Cardiac fibroblast (primary cell): ENCODE measurements at regions not wholly inside any gene's neighbourhood (a gene's known extent, or its start where the extent isn't known, plus 50 kb on each side); places are given as distances from the start of the nearest gene placed in this dataset.

Source experiments
- DNase-seq, 2 donors: peaks; one replicate each; pipeline versions ENCODE4 v3.0.0 to v3.0.0-alpha.2; 2010; ENCODE audit warnings: low read depth in 2 of 2
- H3K4me3 ChIP-seq, 2 donors: replicated peaks in 1 of 2; 1 replicate in 1 of 2; 2 replicates in 1 of 2; pipeline ENCODE4 v1.5.1; 2011; ENCODE audit warnings: low read depth in 2 of 2, low read length in 2 of 2, mild to moderate bottlenecking in 2 of 2, moderate library complexity in 1 of 2
- TF ChIP-seq, protein P1 (sequence below): IDR thresholded peaks from one replicate; pipeline ENCODE4 v1.5.1; 2011; ENCODE audit warnings: low read depth, mild to moderate bottlenecking, low read length, inconsistent platforms

DNA sequence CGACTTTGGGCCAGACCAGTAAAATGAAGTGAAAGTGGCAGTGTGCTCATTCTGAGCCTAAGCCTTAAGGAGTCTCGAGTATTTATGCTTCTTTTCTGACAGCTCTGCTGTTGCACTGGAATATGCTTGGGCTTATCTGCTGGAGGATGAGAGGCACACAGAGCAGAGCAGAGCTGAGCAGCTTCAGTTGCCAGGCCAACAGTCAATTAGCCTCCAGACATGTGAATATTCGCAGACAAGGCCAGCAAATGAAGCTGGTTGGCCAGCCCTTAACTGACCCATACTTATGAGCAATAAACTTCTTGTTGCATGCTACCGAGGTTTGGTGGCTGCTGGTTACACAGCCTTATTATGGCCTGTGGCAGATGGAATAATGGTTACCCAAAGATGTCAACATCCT, 203.0 kb upstream of the GEMIN8 start:
- TF ChIP-seq, protein P1, sequence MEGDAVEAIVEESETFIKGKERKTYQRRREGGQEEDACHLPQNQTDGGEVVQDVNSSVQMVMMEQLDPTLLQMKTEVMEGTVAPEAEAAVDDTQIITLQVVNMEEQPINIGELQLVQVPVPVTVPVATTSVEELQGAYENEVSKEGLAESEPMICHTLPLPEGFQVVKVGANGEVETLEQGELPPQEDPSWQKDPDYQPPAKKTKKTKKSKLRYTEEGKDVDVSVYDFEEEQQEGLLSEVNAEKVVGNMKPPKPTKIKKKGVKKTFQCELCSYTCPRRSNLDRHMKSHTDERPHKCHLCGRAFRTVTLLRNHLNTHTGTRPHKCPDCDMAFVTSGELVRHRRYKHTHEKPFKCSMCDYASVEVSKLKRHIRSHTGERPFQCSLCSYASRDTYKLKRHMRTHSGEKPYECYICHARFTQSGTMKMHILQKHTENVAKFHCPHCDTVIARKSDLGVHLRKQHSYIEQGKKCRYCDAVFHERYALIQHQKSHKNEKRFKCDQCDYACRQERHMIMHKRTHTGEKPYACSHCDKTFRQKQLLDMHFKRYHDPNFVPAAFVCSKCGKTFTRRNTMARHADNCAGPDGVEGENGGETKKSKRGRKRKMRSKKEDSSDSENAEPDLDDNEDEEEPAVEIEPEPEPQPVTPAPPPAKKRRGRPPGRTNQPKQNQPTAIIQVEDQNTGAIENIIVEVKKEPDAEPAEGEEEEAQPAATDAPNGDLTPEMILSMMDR = no peak
- no peak overlapping the region for H3K4me3 ChIP-seq
- no peak for DNase-seq

DNA sequence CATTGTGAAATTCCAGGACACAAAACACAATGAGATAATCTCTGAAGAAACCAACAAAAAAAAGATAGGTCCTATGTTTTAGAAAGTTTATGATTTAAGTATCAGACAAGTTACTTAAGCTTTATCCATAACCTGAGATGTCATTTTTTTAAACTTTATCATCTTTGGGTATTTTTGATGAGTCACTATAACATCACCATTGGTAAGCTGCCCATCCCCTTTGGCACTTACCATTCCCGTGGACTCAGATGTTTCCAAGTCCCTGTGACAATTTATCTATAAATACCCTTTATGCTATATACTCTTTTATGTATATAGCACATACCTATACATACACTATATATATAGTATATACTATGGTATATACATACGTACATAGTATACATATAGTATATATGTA, 198.9 kb upstream of the GEMIN8 start:
- H3K4me3 ChIP-seq = no peak overlapping the region
- TF ChIP-seq, protein P1 = no peak
- peak in 1 of 2 donors; percentile 5 for DNase-seq

DNA sequence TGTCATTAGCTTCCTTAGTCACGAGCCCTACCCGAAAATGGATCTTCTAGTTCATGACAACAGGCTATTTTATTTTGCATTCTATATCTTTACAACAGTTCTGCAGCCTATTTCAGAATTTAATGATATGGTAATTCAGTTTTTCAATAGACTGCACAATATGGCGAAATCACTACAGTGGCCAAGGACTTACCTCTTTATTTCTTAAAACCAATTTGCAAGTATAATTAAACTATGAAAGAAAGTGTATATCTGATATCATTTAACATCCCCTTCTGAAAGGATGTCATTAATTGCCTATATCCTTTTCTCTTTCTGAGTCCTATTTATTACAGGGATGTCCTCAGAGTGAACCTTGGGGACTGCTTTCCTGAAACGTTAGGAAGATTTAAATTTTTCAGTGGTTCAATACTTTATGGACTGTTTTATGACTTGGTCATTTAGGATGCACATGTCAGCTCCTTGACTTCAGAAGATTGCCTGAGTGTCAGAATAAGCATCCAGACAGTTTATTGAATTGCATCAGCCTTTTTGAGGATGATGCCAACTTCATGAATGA, 190.8 kb upstream of the GEMIN8 start:
- DNase-seq = no peak
- TF ChIP-seq, protein P1 = no peak
- H3K4me3 ChIP-seq = no peak overlapping the region

DNA sequence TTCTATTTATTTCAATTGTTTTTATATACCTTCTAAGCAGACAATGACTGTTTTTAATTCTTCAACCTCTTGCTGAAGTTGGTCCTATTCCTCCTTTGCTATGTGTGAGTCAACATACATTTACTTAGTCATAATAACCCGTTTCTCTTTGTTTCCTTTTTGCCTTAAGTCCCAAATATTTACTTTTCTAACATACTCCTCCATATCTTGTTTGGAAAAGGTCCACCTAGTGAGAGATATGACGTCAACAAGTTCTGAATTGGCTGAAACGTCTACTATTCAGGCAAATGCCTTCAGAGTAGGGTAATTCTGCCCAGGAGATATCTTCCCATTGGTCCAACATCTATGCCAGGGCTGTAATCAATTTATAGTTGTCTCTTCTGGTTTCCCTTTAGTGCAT, 179.3 kb upstream of the GEMIN8 start:
- H3K4me3 ChIP-seq = no peak overlapping the region
- no peak for DNase-seq
- TF ChIP-seq, protein P1 = no peak

DNA sequence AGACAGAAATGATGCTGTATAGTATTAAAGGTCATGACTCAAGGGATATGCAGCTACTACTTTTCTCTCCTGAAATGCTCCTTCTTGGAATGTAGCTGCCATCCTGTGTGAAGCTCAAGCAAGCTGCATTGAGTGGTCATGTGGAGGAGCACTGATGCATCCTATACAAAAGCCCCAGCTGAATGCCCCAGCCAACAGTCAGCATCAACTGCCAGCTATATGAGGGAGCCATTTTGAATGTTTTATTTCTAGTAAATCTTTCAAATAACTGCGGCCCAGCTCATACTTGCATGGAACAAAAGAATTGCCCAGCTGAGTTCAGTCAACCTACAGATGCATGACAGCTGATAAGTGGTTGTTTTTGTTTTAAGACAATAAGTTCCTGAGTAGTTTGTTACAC, 165.0 kb upstream of the GEMIN8 start:
- TF ChIP-seq, protein P1 = no peak
- no peak for DNase-seq
- H3K4me3 ChIP-seq = no peak overlapping the region

DNA sequence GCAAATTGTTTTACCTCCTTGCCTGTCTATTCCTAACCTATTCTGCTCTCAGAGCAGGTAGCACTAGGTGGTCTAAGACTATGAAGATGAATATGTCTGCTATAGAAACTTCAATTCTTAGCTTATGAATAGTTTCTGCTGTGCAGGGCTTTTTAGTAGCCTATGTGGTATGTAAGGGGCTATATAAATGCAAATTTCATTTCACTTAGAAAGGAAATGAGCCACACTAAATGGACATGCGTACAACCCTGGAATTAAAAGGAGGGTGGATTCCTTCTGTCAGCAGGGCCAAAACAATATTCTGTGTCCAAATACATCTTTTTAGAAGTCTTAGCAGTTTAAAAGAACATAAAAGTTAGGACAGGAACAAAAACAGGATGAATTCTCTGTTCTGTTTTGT, 163.9 kb upstream of the GEMIN8 start:
- no peak overlapping the region for H3K4me3 ChIP-seq
- TF ChIP-seq, protein P1 = no peak
- DNase-seq = no peak

DNA sequence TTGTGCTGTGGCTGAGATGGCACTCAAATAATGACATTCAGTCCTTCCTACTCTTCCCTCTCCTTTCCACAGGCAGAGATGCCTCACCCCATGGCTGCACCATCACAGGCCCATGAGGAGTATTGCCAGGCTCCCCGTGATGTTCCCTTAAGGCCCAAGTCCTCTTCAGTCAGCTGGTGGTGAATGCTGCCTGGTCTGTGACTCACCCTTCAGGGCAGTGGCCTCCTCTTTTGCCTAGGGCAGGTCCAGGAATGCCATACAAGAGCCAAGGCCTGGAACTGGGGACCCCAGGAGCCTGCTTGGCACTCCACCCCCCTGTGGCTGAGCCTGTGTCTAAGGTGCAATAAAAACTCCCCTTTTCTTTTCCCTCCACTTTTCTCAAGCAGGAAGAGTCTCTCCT, 144.2 kb upstream of the GEMIN8 start:
- no peak for DNase-seq
- TF ChIP-seq, protein P1 = no peak
- no peak overlapping the region for H3K4me3 ChIP-seq
